PC-9 (cell line): ENCODE measurements at regions not wholly inside any gene's neighbourhood (a gene's known extent, or its start where the extent isn't known, plus 50 kb on each side); places are given as distances from the start of the nearest gene placed in this dataset.
A peak's percentile ranks its signal among the peaks of the same experiment; 100 is the strongest.
"Not testable (repeated sequence)": the region's sequence is repeated elsewhere in the genome, so short reads cannot be mapped to it uniquely, and the experiment has no call there.

Experiments used
- BruUV-seq: library from RNA; stranded (reverse); fragments of 400-500 nt; replicated peaks from 2 replicates; lab custom pipeline; 2021; lab: Mats Ljungman, UMichigan
- CTCF ChIA-PET: fragments of 300-600 bp; sonication (Branson Sonifier 250); formaldehyde crosslinking; loops from one replicate; lab custom pipeline; 2022; ENCODE audit warnings: antibody characterized with exemption; lab: Charles Lee
- POLR2A ChIA-PET: fragments of 300-600 bp; sonication (Branson Sonifier 250); formaldehyde crosslinking; loops from one replicate; lab custom pipeline; 2022; ENCODE audit warnings: antibody characterized with exemption; ENCODE audit not compliant: unreplicated experiment; lab: Charles Lee
- DNase-seq, 2 experiments: peaks; one replicate each; pipeline versions ENCODE4 v3.0.0 to v3.0.0-alpha.2; 2015 to 2022; ENCODE audit warnings: mixed read lengths in 1 of 2
- H2AFZ ChIP-seq: fragments of 200-600 bp; sonication (generic); 2 replicates; pipeline ENCODE4 v1.8.1; 2017; ENCODE audit warnings: antibody characterized with exemption
- H3F3A ChIP-seq: fragments of 200-600 bp; sonication (generic); 2 replicates; pipeline ENCODE4 v1.8.1; 2017; ENCODE audit warnings: antibody characterized with exemption, mild to moderate bottlenecking, low read depth; ENCODE audit not compliant: insufficient read depth
- H3K27ac ChIP-seq: fragments of 200-600 bp; sonication (generic); 2 replicates; pipeline ENCODE4 v1.6.1; 2016; ENCODE audit warnings: mixed run types
- H3K27me3 ChIP-seq: fragments of 200-600 bp; sonication (generic); 2 replicates; pipeline ENCODE4 v1.6.1; 2016; ENCODE audit warnings: low read depth, mixed run types; ENCODE audit not compliant: insufficient read depth
- H3K36me3 ChIP-seq: fragments of 200-600 bp; sonication (generic); 2 replicates; pipeline ENCODE4 v1.6.1; 2016; ENCODE audit warnings: low read depth, mixed run types
- H3K4me1 ChIP-seq: fragments of 200-600 bp; sonication (generic); replicated peaks from 2 replicates; pipeline ENCODE4 v1.6.1; 2016; ENCODE audit warnings: mixed run types; ENCODE audit not compliant: insufficient read depth
- H3K4me2 ChIP-seq: fragments of 200-600 bp; sonication (generic); 2 replicates; pipeline ENCODE4 v1.6.1; 2017; ENCODE audit warnings: mixed run types
- H3K4me3 ChIP-seq: fragments of 200-600 bp; sonication (generic); 2 replicates; pipeline ENCODE4 v1.6.1; 2016; ENCODE audit warnings: mixed run types
- H3K79me2 ChIP-seq: fragments of 200-600 bp; sonication (generic); 2 replicates; pipeline ENCODE4 v1.6.1; 2017; ENCODE audit warnings: low read depth, mixed run types
- H3K9me2 ChIP-seq: fragments of 200-600 bp; sonication (generic); 2 replicates; pipeline ENCODE4 v1.8.1; 2017; ENCODE audit warnings: mild to moderate bottlenecking; ENCODE audit not compliant: insufficient read depth
- H3K9me3 ChIP-seq: fragments of 200-600 bp; sonication (generic); 2 replicates; pipeline ENCODE4 v1.8.1; 2016; ENCODE audit warnings: low read depth; ENCODE audit not compliant: insufficient read depth
- H4K20me1 ChIP-seq: fragments of 200-600 bp; sonication (generic); 2 replicates; pipeline ENCODE4 v1.8.1; 2017; ENCODE audit not compliant: insufficient read depth
- CTCF ChIP-seq: fragments of 200-600 bp; sonication (generic); conservative IDR thresholded peaks from 2 replicates; pipeline ENCODE4 v1.6.1; 2017; ENCODE audit warnings: mixed run types, antibody characterized with exemption, mild to moderate bottlenecking, moderate library complexity
- EZH2 ChIP-seq: fragments of 200-600 bp; sonication (generic); IDR thresholded peaks from 2 replicates; pipeline ENCODE4 v1.8.0; 2017; ENCODE audit warnings: antibody characterized with exemption, low read depth
- intact Hi-C: fragments of 100-400 bp; cut with micrococcal nuclease; formaldehyde crosslinking; loops from one replicate; pipeline ENCODE4 v1.10.0; 2022; ENCODE audit not compliant: unreplicated experiment

- H4K20me1 ChIP-seq, result no peaks in the 10 kb centered on the region
- intact Hi-C loops, result no loop called here
- POLR2A ChIA-PET, result no interaction called here
Observed at GRCh38 chr11:13786688-13787087, 118.2 kb downstream of the FAR1 start.

GRCh38 chr11:13797616-13798015, 129.1 kb downstream of the FAR1 start:
- POLR2A ChIA-PET, intact Hi-C loops, H3K4me1 ChIP-seq, CTCF ChIA-PET, H3K9me2 ChIP-seq, H3K27ac ChIP-seq, H4K20me1 ChIP-seq, H3K36me3 ChIP-seq, BruUV-seq, H3K4me2 ChIP-seq, H3F3A ChIP-seq, H2AFZ ChIP-seq, DNase-seq, H3K27me3 ChIP-seq, H3K9me3 ChIP-seq, H3K79me2 ChIP-seq, H3K4me3 ChIP-seq: not testable (repeated sequence)

More at GRCh38 chr11:13786688-13787087, 118.2 kb downstream of the FAR1 start:
- no peaks in the 10 kb centered on the region for H3K36me3 ChIP-seq
- no peak overlapping the region for H3K4me2 ChIP-seq
- no peaks in the 10 kb centered on the region for H3K9me2 ChIP-seq
- H3K4me3 ChIP-seq, result no peak overlapping the region
- no peaks in the 10 kb centered on the region for H3K79me2 ChIP-seq
- CTCF ChIA-PET, result no interaction called here
- TF ChIP-seq EZH2, result no peak
- no peak for TF ChIP-seq CTCF
- no peaks in the 10 kb centered on the region for H3F3A ChIP-seq
- no peaks in the 10 kb centered on the region for H3K9me3 ChIP-seq
- H2AFZ ChIP-seq, result peak overlapping the region; percentile 69; the same call in 1 of the 2 replicates
- no TSS peak for BruUV-seq
- H3K4me1 ChIP-seq, result no peaks in the 10 kb centered on the region
- no peak overlapping the region for H3K27ac ChIP-seq
- DNase-seq, result no peak
- no peaks in the 10 kb centered on the region for H3K27me3 ChIP-seq

- no peaks in the 10 kb centered on the region for H3K4me1 ChIP-seq
- H3K27me3 ChIP-seq, result no peaks in the 10 kb centered on the region
- CTCF ChIA-PET, result no interaction called here
- H3K9me2 ChIP-seq, result no peaks in the 10 kb centered on the region
- no peak overlapping the region for H3K4me2 ChIP-seq
- no TSS peak for BruUV-seq
- no peaks in the 10 kb centered on the region for H3K36me3 ChIP-seq
- H4K20me1 ChIP-seq, result no peaks in the 10 kb centered on the region
- POLR2A ChIA-PET, result no interaction called here
- no peak for DNase-seq
- no peak overlapping the region for H3K4me3 ChIP-seq
- H3K27ac ChIP-seq, result no peak overlapping the region
- no peaks in the 10 kb centered on the region for H3F3A ChIP-seq
- H3K9me3 ChIP-seq, result no peaks in the 10 kb centered on the region
- TF ChIP-seq EZH2 (no peak), CTCF (no peak)
- intact Hi-C loops, result no loop called here
- H2AFZ ChIP-seq, result no peak overlapping the region
- H3K79me2 ChIP-seq, result no peaks in the 10 kb centered on the region
Observed at GRCh38 chr11:13800901-13801300, 132.4 kb downstream of the FAR1 start.

GRCh38 chr11:13818325-13818724, 144.2 kb upstream of the SPON1 start:
- Histone ChIP-seq H4K20me1 (no peaks in the 10 kb centered on the region), H3K4me1 (no peaks in the 10 kb centered on the region), H3K9me2 (no peaks in the 10 kb centered on the region), H3F3A (no peaks in the 10 kb centered on the region), H3K9me3 (no peaks in the 10 kb centered on the region), H3K27ac (no peak overlapping the region), H3K79me2 (no peaks in the 10 kb centered on the region), H3K4me2 (no peak overlapping the region), H3K36me3 (no peaks in the 10 kb centered on the region), H3K27me3 (no peaks in the 10 kb centered on the region), H2AFZ (no peak overlapping the region), H3K4me3 (no peak overlapping the region)
- BruUV-seq, result no TSS peak
- intact Hi-C loops, result no loop called here
- TF ChIP-seq EZH2, result no peak
- TF ChIP-seq CTCF, result no peak
- DNase-seq, result no peak
- ChIA-PET CTCF (no interaction called here), POLR2A (no interaction called here)
